ENCODE measurements at regions not wholly inside any gene's neighbourhood (a gene's known extent, or its start where the extent isn't known, plus 50 kb on each side); places are given as distances from the start of the nearest gene placed in this dataset.

- Histone ChIP-seq H3K23me2 (ENCODE audit: low read depth, low read length) (no peaks in the 10 kb centered on the region), H3K23ac (ENCODE audit: insufficient read length) (no peak overlapping the region), H3K4me2 (ENCODE audit: insufficient read depth in 1 of 2, low read depth in 2 of 2, low read length in 2 of 2) (no peak overlapping the region), H3K9me3 (ENCODE audit: insufficient read depth in 2 of 2, low read depth in 1 of 2, low read length in 1 of 2) (no peaks in the 10 kb centered on the region), H3K9ac (replicated peaks in 1 of 4; ENCODE audit: extremely low read depth in 1 of 4, low read depth in 3 of 4, low read length in 3 of 4) (no peak overlapping the region), H3K4ac (replicated peaks; ENCODE audit: insufficient read length, low read depth, low read length) (no peak overlapping the region), H2BK15ac (ENCODE audit: low read length) (no peak overlapping the region), H4K20me1 (replicated peaks in 1 of 2; ENCODE audit: control insufficient read depth in 1 of 2, insufficient read depth in 2 of 2, low read length in 2 of 2) (no peaks in the 10 kb centered on the region), H2BK120ac (replicated peaks; ENCODE audit: low read depth, low read length) (no peak overlapping the region), H3K27me3 (replicated peaks in 1 of 4; ENCODE audit: control insufficient read depth in 3 of 4, extremely low read depth in 1 of 4, insufficient read depth in 3 of 4, low read length in 3 of 4) (no peaks in the 10 kb centered on the region), H3K14ac (ENCODE audit: insufficient read length) (no peak overlapping the region), H3K36me3 (ENCODE audit: control insufficient read depth in 2 of 4, insufficient read depth in 4 of 4, low read length in 3 of 4) (no peaks in the 10 kb centered on the region), H2AFZ (ENCODE audit: low read length) (peak overlapping the region; percentile 81), H4K8ac (ENCODE audit: extremely low read depth, insufficient read depth, low read length) (no peak overlapping the region), H3K79me1 (ENCODE audit: low read depth, low read length) (no peaks in the 10 kb centered on the region), H3K4me3 (ENCODE audit: extremely low read depth in 1 of 4, insufficient read depth in 2 of 4, low read depth in 3 of 4, low read length in 4 of 4) (no peak overlapping the region), H3K4me1 (replicated peaks in 1 of 4; ENCODE audit: control insufficient read depth in 3 of 4, insufficient read depth in 4 of 4, low read length in 3 of 4) (no peaks in the 10 kb centered on the region), H4K5ac (ENCODE audit: insufficient read length, low read depth, low read length) (no peak overlapping the region), H4K91ac (replicated peaks; ENCODE audit: insufficient read length, low read length) (no peak overlapping the region), H3K56ac (replicated peaks; ENCODE audit: insufficient read length, low read depth, low read length) (no peak overlapping the region), H2BK5ac (ENCODE audit: low read depth, low read length) (no peak overlapping the region), H2AK5ac (ENCODE audit: low read depth, low read length) (no peak overlapping the region; the same call in 1 of the 2 replicates), H2BK20ac (ENCODE audit: low read length) (no peak overlapping the region), H2BK12ac (ENCODE audit: low read depth, low read length) (0 out of 2 replicates have a peak overlapping the region, but pooled peaks have one; percentile 80), H3K79me2 (ENCODE audit: control insufficient read depth in 1 of 2, insufficient read depth in 2 of 2, low read length in 2 of 2) (no peaks in the 10 kb centered on the region), H3K27ac (ENCODE audit: low read depth, low read length) (no peak overlapping the region), H3K18ac (ENCODE audit: extremely low read depth, low read length) (no peak overlapping the region)
- no peak for DNase-seq (ENCODE audit: low read depth in 1 of 2, low spot score in 2 of 2)
- 93% methylated on average over 3 of the region's 3 CpGs; no CpG with 5 or more reads in 1 of the 2 experiments for WGBS, 2 experiments (ENCODE audit: extremely low coverage in 1 of 2, insufficient coverage in 1 of 2, insufficient read length in 1 of 2, insufficient replicate concordance in 2 of 2, low coverage in 1 of 2, low lambda C conversion rate in 2 of 2, missing lambda C conversion rate in 1 of 2)
- ChIA-PET CTCF (ENCODE audit: partially characterized antibody) (no interaction called here), POLR2A (ENCODE audit: partially characterized antibody) (no interaction called here)
- FAIRE-seq: no peak
- TF ChIP-seq MAX (IDR thresholded peaks at IDR 0.05) (no peak), POLR2A (IDR thresholded peaks at IDR 0.05; ENCODE audit: control extremely low read depth in 1 of 2, low read depth in 2 of 2, low read length in 2 of 2) (no peak), ASH2L (IDR thresholded peaks at IDR 0.05; ENCODE audit: low read length) (no peak), BACH1 (IDR thresholded peaks at IDR 0.05; ENCODE audit: low read length) (no peak), CEBPB (IDR thresholded peaks at IDR 0.05; ENCODE audit: low read depth, low read length) (no peak), USF2 (IDR thresholded peaks at IDR 0.05; ENCODE audit: low read length) (no peak), E2F6 (IDR thresholded peaks at IDR 0.05) (no peak), RAD21 (IDR thresholded peaks at IDR 0.05 in 1 of 2, conservative IDR thresholded peaks at IDR 0.05 in 1 of 2; ENCODE audit: low read depth in 2 of 2, low read length in 2 of 2) (no peak), EP300 (IDR thresholded peaks at IDR 0.05; ENCODE audit: borderline replicate concordance in 1 of 2, low read depth in 2 of 2, low read length in 2 of 2) (no peak), GTF2F1 (IDR thresholded peaks at IDR 0.05; ENCODE audit: borderline replicate concordance, low read depth, low read length) (no peak)
Observed at GRCh38 chr17:54814371-54814770, 86.3 kb upstream of the TOM1L1 start.
